ENCODE measurements at regions not wholly inside any gene's neighbourhood (a gene's known extent, or its start where the extent isn't known, plus 50 kb on each side); places are given as distances from the start of the nearest gene placed in this dataset.

- Histone ChIP-seq H3K4me1 (no peaks in the 10 kb centered on the region), H3K4me3 (no peak overlapping the region), H3K36me3 (no peaks in the 10 kb centered on the region), H3K27me3 (no peaks in the 10 kb centered on the region), H3K9me3 (no peaks in the 10 kb centered on the region), H3K27ac (no peak overlapping the region)
- intact Hi-C loops (cut with DNase I; ENCODE audit: low total_unique reads) = no loop called here
- no peak for DNase-seq (ENCODE audit: low spot score in 2 of 2)
- no peak for TF ChIP-seq CTCF (IDR thresholded peaks at IDR 0.05)
- TF ChIP-seq POLR2A (IDR thresholded peaks at IDR 0.05) = no peak
- TF ChIP-seq POLR2AphosphoS5 (IDR thresholded peaks at IDR 0.05) = no peak
Measured at GRCh38 chr2:117646099-117646498, 168.4 kb upstream of the DDX18 start.

GRCh38 chr2:117646872-117647271 lies 167.6 kb upstream of the DDX18 start:
- Histone ChIP-seq H3K36me3 (no peaks in the 10 kb centered on the region), H3K27ac (no peak overlapping the region), H3K27me3 (no peaks in the 10 kb centered on the region), H3K9me3 (no peaks in the 10 kb centered on the region), H3K4me1 (no peaks in the 10 kb centered on the region), H3K4me3 (no peak overlapping the region)
- DNase-seq (ENCODE audit: low spot score in 2 of 2) = no peak
- TF ChIP-seq POLR2A (IDR thresholded peaks at IDR 0.05) = no peak
- no peak for TF ChIP-seq POLR2AphosphoS5 (IDR thresholded peaks at IDR 0.05)
- no peak for TF ChIP-seq CTCF (IDR thresholded peaks at IDR 0.05)
- intact Hi-C loops (cut with DNase I; ENCODE audit: low total_unique reads) = no loop called here

GRCh38 chr2:117656546-117656945 lies 157.9 kb upstream of the DDX18 start:
- Histone ChIP-seq H3K27ac (no peak overlapping the region), H3K9me3 (no peaks in the 10 kb centered on the region), H3K4me1 (no peaks in the 10 kb centered on the region), H3K36me3 (no peaks in the 10 kb centered on the region), H3K27me3 (no peaks in the 10 kb centered on the region), H3K4me3 (no peak overlapping the region)
- intact Hi-C loops (cut with DNase I; ENCODE audit: low total_unique reads) = no loop called here
- DNase-seq (ENCODE audit: low spot score in 2 of 2) = no peak
- TF ChIP-seq POLR2A (IDR thresholded peaks at IDR 0.05) = no peak
- no peak for TF ChIP-seq POLR2AphosphoS5 (IDR thresholded peaks at IDR 0.05)
- TF ChIP-seq CTCF (IDR thresholded peaks at IDR 0.05) = no peak

GRCh38 chr2:117661619-117662018 lies 152.9 kb upstream of the DDX18 start:
- Histone ChIP-seq H3K27ac (no peak overlapping the region), H3K36me3 (no peaks in the 10 kb centered on the region), H3K9me3 (no peaks in the 10 kb centered on the region), H3K4me3 (no peak overlapping the region), H3K4me1 (no peaks in the 10 kb centered on the region), H3K27me3 (no peaks in the 10 kb centered on the region)
- TF ChIP-seq POLR2A (IDR thresholded peaks at IDR 0.05) (no peak), CTCF (IDR thresholded peaks at IDR 0.05) (no peak), POLR2AphosphoS5 (IDR thresholded peaks at IDR 0.05) (no peak)
- no peak for DNase-seq (ENCODE audit: low spot score in 2 of 2)
- intact Hi-C loops (cut with DNase I; ENCODE audit: low total_unique reads) = no loop called here

GRCh38 chr2:117674172-117674571 lies 140.3 kb upstream of the DDX18 start:
- Histone ChIP-seq H3K27ac (no peak overlapping the region), H3K27me3 (no peaks in the 10 kb centered on the region), H3K36me3 (no peaks in the 10 kb centered on the region), H3K4me1 (no peaks in the 10 kb centered on the region), H3K4me3 (no peak overlapping the region), H3K9me3 (peaks cover 0 to 15% of the 10 kb centered on the region in 2 donors)
- DNase-seq (ENCODE audit: low spot score in 2 of 2) = no peak
- intact Hi-C loops (cut with DNase I; ENCODE audit: low total_unique reads) = loop anchor here (5.0 kb wide), 1 partner anchor 1522 kb away; no protein-coding TSS in a partner anchor
- TF ChIP-seq CTCF (IDR thresholded peaks at IDR 0.05) (no peak), POLR2AphosphoS5 (IDR thresholded peaks at IDR 0.05) (no peak), POLR2A (IDR thresholded peaks at IDR 0.05) (no peak)
